ENCODE measurements at regions not wholly inside any gene's neighbourhood (a gene's known extent, or its start where the extent isn't known, plus 50 kb on each side); places are given as distances from the start of the nearest gene placed in this dataset.

- no peak for TF ChIP-seq CTCF (IDR thresholded peaks at IDR 0.05)
- TF ChIP-seq POLR2AphosphoS5 (IDR thresholded peaks at IDR 0.05; ENCODE audit: insufficient read depth in 1 of 2, low read depth in 1 of 2), result no peak
Observed at GRCh38 chr7:132636581-132636980, 60.3 kb upstream of the PLXNA4 start.

All from vagina (tissue), 2 donors.